Embryonic facial prominence (tissue), 1 donor: ENCODE measurements at regions not wholly inside any gene's neighbourhood (a gene's known extent, or its start where the extent isn't known, plus 50 kb on each side); places are given as distances from the start of the nearest gene placed in this dataset.
"Not testable (repeated sequence)": the region's sequence is repeated elsewhere in the genome, so short reads cannot be mapped to it uniquely, and the experiment has no call there.

ENCODE experiments used
- DNase-seq: peaks from one replicate; pipeline ENCODE4 v3.0.0-alpha.2; 2016; ENCODE audit errors: extremely low spot score

GRCh38 chr5:42242210-42242609, 181.0 kb upstream of the GHR start:
- DNase-seq: no peak

GRCh38 chr5:42242881-42243485, 180.3 kb upstream of the GHR start:
- no peak for DNase-seq

GRCh38 chr5:42252306-42252705, 170.9 kb upstream of the GHR start:
- DNase-seq: no peak

- DNase-seq: not testable (repeated sequence)
These were observed 163.3 kb upstream of the GHR start for GRCh38 chr5:42259914-42260313.

- no peak for DNase-seq
These were observed 156.1 kb upstream of the GHR start for GRCh38 chr5:42267091-42267490.

GRCh38 chr5:42268170-42268569, 155.1 kb upstream of the GHR start:
- DNase-seq: not testable (repeated sequence)

GRCh38 chr5:42268630-42269029, 154.6 kb upstream of the GHR start:
- DNase-seq: no peak

GRCh38 chr5:42270771-42271170, 152.5 kb upstream of the GHR start:
- no peak for DNase-seq

- no peak for DNase-seq
These were observed 148.3 kb upstream of the GHR start for GRCh38 chr5:42274913-42275312.

- DNase-seq: no peak
These were observed 145.9 kb upstream of the GHR start for GRCh38 chr5:42277293-42277692.

- no peak for DNase-seq
These were observed 138.7 kb upstream of the GHR start for GRCh38 chr5:42284584-42284983.

- no peak for DNase-seq
These were observed 138.0 kb upstream of the GHR start for GRCh38 chr5:42285230-42285629.

- DNase-seq: no peak
These were observed 122.7 kb upstream of the GHR start for GRCh38 chr5:42300496-42300895.

- no peak for DNase-seq
These were observed 121.9 kb upstream of the GHR start for GRCh38 chr5:42301349-42301748.

GRCh38 chr5:42302186-42302585, 121.1 kb upstream of the GHR start:
- no peak for DNase-seq

- DNase-seq: no peak
These were observed 117.0 kb upstream of the GHR start for GRCh38 chr5:42306287-42306686.

GRCh38 chr5:42309865-42310264, 113.4 kb upstream of the GHR start:
- no peak for DNase-seq

GRCh38 chr5:42315214-42315613, 108.0 kb upstream of the GHR start:
- no peak for DNase-seq

- DNase-seq: no peak
These were observed 105.7 kb upstream of the GHR start for GRCh38 chr5:42317575-42317974.

GRCh38 chr5:42319546-42319945, 103.7 kb upstream of the GHR start:
- not testable (repeated sequence) for DNase-seq

GRCh38 chr5:42321785-42322184, 101.5 kb upstream of the GHR start:
- no peak for DNase-seq

GRCh38 chr5:42337143-42337542, 86.1 kb upstream of the GHR start:
- DNase-seq: no peak

- no peak for DNase-seq
These were observed 85.6 kb upstream of the GHR start for GRCh38 chr5:42337607-42338006.

GRCh38 chr5:42338136-42338535, 85.1 kb upstream of the GHR start:
- no peak for DNase-seq
